ENCODE measurements at regions not wholly inside any gene's neighbourhood (a gene's known extent, or its start where the extent isn't known, plus 50 kb on each side); places are given as distances from the start of the nearest gene placed in this dataset.

GRCh38 chr18:44473394-44474066, 207.2 kb upstream of the SETBP1 start:
- no peak for TF ChIP-seq POLR2A (IDR thresholded peaks at IDR 0.05)
- TF ChIP-seq, protein P1, sequence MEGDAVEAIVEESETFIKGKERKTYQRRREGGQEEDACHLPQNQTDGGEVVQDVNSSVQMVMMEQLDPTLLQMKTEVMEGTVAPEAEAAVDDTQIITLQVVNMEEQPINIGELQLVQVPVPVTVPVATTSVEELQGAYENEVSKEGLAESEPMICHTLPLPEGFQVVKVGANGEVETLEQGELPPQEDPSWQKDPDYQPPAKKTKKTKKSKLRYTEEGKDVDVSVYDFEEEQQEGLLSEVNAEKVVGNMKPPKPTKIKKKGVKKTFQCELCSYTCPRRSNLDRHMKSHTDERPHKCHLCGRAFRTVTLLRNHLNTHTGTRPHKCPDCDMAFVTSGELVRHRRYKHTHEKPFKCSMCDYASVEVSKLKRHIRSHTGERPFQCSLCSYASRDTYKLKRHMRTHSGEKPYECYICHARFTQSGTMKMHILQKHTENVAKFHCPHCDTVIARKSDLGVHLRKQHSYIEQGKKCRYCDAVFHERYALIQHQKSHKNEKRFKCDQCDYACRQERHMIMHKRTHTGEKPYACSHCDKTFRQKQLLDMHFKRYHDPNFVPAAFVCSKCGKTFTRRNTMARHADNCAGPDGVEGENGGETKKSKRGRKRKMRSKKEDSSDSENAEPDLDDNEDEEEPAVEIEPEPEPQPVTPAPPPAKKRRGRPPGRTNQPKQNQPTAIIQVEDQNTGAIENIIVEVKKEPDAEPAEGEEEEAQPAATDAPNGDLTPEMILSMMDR (IDR thresholded peaks at IDR 0.05) = no peak

Measured in Peyer's patch (tissue), 4 donors.